NOMO-1 (cell line): ENCODE measurements at regions not wholly inside any gene's neighbourhood (a gene's known extent, or its start where the extent isn't known, plus 50 kb on each side); places are given as distances from the start of the nearest gene placed in this dataset.
"Not testable (repeated sequence)": the region's sequence is repeated elsewhere in the genome, so short reads cannot be mapped to it uniquely, and the experiment has no call there.

Experiments used
- DNase-seq, 2 experiments: peaks; one replicate each; lab custom pipeline; 2025; ENCODE audit not compliant: unreplicated experiment in 2 of 2; lab: John Stamatoyannopoulos, UW

DNA sequence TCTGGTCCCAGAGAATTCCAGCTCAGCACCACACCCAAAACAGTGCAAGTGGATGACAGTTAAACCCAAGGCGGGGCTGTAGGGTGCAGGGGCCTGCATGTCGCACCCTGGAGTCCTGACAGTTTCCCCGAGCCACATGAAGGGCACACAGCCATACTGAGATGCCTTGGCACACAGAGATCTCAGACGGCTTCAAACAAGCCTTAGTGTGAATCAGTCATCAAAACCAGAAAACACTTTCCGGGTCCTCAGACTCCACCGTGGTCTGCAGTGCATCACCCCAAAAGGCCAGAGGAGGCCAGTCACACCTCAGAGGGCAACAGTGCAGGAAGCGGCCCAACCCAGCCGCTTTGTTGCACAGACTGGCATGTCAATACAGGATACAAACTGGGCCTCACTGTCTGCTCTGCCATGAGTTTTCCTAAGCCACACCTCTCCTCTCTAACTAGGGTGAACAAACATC lies 64.6 kb upstream of the ENPP6 start:
- DNase-seq = no peak

DNA sequence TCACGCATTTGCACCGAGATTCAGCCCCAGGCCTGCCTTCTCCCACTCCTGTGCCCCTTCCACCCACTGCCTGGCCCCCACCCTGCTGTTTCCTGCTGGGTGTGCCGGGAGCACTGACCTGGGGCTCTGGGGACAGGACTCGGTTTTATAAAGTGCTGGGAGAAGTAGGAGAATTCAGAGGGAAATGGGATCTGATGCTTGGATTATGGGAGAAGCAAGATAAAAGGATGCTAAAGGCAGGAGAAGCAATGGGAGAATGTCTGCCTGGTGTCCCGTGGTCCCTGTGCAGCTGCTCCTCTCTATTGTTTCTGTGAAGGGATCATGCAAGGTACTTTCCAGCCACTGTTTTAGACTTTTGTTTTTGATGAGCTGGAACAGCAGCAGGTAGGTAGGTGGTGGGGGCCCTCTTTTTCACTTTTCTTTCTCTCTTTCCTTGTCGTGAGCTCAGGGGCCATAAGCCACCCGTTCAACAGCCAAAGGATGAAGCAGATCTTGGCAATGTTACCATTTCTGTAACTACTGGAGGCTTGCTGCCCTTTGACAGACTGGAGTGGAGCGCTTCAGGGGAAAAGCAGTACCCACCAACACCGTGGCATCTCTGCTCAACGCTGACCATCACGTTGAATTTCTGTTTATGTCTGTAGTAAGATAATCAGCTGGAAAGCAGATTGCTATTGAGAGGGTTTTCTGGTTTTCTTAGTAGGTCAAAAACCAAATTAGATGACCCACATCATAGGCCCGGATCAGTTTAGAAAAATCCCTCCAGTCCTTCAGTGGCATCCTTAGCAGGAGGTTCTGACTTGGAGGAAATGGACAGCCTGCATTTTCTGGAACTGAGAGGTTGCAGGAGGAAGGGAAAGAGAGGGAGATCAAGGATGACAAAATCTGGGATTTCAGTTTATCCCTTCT lies 63.8 kb upstream of the ENPP6 start:
- DNase-seq = no peak

DNA sequence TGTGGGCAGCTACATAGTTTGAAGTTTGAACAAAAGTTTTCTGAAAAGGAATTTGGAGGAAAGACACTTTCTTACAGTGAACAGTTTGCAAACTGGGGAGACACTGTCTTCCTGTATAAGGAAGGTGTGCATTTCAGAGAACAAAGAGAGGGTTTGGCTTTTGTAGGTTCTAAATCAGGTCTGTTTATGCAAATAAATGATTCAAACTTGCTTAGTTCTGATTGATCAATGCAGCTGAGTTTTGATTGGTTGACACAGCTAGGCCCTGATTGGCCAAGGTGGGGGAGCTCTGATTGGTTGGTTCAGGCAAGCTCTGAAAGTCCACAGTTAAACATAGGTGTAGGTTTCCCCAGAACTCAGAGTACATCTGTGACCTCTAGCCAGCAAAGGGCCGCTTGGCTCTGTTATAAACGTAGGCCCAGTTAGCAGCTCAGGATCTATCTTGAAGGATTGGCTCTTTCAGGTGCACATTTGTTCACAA lies 63.0 kb upstream of the ENPP6 start:
- DNase-seq = no peak

DNA sequence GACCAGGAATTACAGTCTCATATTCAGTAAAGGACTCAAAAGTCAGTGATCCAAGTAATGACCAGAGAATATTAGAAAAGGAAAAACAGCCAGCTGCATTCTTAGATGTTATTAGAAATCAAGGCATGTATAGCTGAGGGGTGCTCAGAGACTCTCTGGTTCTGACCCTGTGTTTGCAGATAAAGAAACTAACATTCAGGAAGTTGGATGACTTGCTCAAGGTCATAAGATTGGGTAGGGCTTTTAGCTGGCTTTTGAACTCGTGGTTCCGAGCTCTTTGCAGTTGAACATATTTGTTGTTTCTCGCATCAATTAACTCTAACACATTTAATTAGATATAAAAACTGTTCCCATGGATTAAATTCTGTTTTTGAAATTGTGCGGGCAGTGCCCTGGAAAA lies 62.5 kb upstream of the ENPP6 start:
- DNase-seq = no peak

DNA sequence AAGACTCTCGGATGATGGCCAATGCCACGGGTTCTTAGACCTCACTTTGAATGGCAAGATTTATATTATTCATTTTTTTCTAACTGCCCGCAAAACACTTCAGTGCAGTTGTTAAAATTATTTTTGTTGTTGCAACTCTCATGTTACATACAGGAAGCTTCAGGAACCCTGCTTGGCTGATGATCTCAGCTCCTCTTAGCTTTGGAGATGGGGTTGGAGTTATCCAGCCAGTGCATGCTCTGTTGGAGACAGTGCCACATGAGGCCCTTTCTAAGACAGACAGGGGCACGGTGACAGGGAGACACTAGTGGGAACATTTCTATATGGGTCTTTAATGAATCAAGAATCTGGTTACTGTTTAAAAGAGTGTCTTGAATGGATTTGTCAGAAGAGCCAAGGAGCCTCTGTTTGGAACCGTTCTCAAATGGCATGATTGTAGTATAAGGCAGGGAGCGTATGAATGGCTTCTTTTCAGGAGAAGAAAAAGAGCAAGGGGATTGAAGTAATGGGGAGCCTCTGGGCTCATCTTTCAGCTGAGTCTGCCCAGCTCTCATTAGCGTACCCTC lies 61.9 kb upstream of the ENPP6 start:
- no peak for DNase-seq

DNA sequence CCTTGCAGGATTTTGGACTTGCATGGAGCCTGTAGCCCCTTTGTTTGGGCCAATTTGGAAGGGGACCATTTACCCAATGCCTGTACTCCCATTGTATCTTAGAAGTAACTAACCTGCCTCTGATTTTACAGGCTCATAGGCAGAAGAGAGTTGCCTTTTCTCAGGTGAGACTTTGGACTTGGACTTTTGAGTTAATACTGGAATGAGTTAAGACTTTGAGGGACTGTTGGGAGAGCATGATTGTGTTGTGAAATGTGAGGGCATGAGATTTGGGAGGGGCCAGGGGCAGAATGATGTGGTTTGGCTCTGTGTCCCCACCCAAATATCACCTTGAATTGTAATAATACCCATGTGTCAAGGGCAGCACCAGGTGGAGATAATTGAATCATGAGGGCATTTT lies 60.1 kb upstream of the ENPP6 start:
- not testable (repeated sequence) for DNase-seq

DNA sequence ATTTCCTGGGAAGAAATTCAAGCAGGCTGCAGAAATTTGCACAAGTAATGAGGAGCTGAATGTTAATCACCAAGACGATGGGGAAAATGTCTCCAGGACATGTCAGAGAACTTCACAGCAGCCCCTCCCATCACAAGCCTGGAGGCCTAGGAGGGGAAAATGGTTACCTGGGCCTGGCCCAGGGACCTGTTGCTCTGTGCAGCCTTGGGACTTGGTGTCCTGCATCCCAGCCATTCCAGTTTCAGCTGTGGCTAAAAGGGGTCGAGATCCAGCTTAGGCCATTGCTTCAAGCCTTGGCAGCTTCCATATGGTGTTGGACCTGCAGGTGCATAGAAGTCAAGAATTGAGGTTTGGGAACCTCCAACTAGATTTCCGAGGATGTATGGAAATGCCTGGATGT lies 59.3 kb upstream of the ENPP6 start:
- DNase-seq = not testable (repeated sequence)

DNA sequence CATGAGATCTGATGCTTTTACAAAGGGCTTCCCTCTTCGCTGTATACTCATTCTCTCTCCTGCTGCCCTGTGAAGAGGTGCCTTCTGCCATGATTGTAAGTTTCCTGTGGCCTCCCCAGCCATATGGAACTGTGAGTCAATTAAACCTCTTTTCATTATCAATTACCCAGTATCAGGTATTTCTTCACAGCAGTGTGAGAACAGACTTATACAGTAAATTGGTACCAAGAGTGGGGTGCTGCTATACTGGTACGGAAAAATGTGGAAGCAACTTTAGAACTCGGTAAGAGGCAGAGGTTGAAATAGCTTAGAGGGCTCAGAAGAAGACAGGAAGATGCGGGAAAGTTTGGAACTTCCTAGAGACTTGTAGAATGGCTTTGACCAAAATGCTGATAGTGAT lies 58.7 kb upstream of the ENPP6 start:
- not testable (repeated sequence) for DNase-seq

DNA sequence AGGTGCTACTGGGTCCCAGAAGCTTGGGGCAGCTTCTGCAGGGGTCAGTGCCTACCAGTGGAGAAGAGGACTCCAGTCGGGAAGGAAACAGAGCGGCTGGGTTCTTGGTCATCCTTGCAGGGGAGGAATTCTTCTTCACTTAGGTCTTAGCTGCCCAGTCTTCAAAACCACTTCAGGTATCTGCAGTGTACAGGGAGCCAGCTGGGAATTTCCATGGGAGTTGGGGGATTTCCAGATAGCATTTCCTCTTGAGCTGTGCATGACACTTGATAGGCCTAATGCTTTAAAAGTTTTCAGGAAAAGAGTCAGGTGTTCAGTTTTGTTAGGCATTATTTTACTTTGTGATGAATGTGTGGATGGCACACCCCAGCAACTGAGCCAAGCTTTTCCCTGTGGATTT lies 58.1 kb upstream of the ENPP6 start:
- DNase-seq = no peak

DNA sequence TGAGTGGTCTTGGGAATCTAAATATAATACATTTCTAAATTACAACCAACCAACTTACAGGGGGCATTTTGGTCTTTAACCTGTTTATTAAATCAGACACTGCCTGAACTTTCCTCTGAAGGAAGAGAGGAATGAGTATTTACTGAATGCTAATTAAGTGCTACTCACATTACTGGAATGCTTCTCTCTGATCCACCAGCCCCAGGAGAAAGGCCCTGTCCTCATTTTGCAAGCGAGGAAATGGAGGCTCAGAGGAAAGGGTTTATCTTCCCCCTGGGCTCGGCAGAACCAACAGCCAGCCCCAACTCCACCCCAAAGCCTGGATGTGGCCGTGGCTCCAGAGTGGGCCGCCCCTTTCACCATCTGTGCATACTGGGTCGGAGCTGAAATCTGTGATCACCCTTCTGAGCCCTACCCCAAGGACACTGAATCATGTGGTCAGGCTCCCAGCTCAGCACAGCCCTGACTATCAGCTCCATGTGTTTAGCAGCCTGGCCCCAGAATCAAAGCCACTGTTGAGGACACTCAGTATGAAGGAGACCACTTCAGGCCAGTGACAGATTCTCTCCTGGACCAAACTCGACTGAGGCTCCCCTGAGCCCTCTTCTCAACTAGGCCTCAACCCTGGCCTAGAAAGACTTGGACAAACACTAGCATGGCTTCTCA lies 56.7 kb upstream of the ENPP6 start:
- DNase-seq = no peak

DNA sequence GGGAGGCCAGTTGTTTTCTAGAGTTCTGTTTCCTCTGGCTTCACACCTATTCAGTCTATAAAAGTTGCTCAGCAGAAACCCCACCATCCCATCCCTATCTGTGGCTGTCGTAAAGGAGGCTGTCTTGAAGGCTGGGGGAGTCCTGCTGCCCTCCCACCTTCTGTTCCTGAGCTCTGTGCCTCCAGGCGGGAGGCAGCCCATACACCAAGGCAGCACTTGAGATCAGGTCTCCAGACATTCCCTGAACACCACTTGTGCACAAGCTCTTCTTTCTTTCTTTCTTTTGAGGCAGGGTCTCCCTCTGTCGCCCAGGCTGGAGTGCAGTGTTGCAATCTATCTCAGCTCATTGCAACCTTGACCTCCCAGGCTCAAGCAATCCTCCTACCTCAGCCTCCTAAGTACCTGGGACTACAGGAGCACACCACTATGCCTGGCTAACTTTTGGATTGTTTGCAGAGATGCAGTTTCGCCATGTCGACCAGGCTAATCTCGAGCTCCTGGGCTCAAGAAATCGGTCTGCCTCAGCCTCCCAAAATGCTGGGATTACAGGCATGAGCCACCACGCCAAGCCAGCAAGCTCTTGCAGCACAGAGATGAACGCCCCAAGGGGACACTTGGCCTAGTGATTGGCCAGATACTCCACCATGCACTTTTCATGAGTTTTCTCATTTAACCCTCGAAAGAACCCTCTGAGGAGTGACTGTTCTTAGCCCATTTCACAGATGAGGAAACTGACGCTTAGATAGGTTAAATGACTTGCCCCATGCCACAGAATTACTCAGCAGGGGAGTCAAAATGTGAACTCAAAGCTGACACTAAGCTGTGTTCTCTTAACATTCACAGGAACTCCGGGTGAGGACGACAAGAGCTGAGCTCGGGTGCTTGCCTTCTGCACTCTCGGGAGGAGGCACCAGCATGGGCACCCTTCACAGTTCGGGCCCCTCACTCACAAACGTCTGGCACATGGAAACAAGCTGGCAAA lies 55.8 kb upstream of the ENPP6 start:
- DNase-seq = no peak

DNA sequence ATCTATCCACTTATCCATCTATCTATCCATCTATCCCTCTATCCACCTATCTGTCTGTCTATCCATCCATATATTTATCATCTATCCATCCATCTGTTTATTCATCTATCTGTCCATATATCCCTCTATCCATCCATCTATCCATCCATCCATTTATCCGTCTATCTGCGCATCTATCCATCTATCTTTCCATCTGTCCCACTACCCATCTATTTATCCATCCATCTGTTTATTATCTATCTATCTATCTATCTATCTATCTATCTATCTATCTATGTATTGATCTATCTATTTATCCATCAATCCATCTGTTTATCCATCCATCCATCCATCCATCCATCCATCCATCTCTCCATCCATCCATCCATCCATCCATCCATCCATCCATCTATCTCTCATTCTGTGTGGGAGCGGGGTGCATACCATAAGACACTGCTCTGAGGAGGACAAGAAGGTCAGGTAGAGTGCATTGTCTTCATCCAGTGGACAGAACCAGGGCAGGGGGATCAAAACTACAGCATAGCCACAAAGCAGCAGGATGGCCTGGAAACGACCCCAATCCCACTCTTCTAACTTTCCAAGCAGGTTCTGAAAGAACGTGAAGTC lies 53.2 kb upstream of the ENPP6 start:
- no peak for DNase-seq

DNA sequence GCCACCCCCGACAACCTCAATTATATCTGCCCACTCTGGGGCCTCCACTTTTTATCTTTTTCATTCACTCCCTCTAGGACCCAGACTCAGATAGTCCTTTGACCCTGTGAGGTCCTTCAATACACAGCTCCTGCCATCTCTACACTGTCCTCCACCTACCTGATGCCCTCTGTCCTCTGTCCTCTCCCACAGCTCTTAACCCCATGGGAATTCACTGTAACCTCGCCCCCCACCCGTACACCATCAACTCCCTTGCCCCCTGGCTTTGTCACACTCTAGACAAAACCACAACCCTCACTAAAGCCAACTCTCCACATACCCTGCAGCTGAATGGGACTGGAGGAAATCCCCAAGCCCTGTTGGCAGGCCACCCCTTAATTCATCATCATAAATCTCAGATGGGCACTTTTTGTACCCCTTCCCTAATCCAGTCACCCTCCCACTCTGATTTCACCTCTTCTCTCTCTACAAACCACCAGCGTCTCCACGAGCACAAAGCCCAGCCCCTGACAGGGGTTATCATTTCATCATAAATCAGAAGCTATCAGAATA lies 52.3 kb upstream of the ENPP6 start:
- DNase-seq = no peak

DNA sequence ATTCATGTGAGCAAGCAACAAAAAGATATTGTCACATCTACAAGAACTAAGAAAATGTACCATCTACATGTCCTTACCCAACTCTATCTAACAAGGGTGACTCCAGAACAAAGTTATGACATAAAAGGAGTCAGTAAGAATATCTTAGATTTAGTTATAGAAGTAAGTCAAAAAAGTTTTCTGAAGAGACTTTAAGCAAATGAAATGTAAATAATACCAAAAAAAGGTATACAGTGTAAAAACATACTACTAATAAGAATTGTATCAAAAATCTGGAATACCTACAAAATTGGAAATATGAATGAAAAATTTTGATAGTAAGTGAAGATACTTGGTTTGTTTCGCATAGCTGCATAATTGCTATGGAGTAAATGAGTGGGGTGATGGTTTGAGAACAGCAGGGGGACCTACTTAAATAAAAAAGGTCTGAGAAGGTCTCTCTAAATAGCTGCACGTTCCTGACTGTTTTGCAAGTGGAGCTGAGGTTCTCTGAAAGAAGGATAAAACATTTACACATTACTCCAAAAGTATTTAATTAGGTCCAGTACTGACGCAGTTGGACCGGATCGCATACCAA lies 51.0 kb upstream of the ENPP6 start:
- DNase-seq = peak in 1 of 2 experiments; percentile 20

DNA sequence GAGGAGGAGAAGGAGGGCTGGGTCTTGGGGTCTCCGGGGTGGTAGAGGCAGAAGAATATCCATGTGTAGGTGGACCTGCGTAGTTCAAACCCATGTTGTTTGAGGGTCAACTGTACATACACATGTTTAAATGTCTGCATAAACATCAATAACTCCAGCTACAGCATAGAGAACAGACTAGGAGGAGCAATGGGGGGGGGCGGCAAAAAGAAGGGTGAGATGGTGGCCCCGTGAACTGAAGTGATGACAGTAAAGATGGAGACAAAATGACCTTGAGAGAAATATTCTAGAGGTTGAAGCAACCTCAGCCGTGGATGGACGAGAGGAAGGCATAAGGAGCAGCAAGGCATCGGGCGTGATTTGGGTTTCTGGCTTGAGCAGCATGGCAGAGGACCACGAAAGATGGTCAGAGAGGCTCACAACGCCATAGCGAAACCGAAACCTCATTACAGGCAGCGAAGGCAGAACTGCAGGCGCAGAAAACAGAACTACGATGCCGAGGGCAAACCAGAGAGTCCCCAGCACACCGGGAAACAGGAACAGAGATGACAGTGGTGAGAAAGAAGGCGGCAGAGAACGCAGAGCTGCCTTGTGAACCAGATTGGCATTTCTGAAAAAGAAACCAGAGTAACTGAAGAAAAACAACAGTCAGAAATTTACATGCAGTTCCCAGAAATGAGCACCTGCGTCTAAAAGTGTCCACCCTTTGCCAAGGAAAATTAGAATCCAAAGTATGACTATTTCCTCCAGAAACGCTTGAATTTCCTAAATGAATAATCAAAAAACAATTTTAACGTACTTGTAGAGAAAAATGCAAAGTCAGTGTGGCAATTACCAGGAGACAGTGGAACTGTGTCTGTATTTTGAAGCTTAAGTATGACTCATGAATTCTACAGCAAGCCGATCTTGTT lies 50.3 kb upstream of the ENPP6 start:
- peak; percentile 96 to 97 for DNase-seq
